GM12874 (cell line): ENCODE measurements at regions not wholly inside any gene's neighbourhood (a gene's known extent, or its start where the extent isn't known, plus 50 kb on each side); places are given as distances from the start of the nearest gene placed in this dataset.
A peak's percentile ranks its signal among the peaks of the same experiment; 100 is the strongest.

Source experiments
- TF ChIP-seq, protein P1 (sequence below): IDR thresholded peaks from 2 replicates; pipeline ENCODE4 v1.5.1; 2011; ENCODE audit warnings: low read depth, mild to moderate bottlenecking, control low read depth, low read length, moderate library complexity; ENCODE audit not compliant: insufficient read depth

DNA sequence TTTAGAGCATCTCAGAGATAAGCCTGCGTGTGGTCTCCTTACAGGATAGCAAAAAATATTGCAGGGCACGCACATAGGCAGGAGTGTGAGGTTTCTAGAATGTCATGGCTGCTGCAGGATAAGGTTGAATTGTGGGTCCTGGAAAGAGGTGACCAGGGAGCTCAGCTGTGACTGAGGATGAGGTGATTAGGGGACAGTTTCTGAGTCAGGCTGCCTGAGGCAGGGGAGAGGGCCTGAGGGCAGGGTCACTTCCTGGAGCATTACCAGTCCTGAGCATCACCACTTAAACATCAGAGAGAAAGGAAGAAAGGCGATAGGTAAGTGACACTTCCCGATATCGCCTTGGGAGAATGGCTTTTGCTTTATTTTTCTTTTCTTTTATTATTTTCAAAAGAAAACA is 813.8 kb downstream of the TUSC7 start:
- TF ChIP-seq, protein P1, sequence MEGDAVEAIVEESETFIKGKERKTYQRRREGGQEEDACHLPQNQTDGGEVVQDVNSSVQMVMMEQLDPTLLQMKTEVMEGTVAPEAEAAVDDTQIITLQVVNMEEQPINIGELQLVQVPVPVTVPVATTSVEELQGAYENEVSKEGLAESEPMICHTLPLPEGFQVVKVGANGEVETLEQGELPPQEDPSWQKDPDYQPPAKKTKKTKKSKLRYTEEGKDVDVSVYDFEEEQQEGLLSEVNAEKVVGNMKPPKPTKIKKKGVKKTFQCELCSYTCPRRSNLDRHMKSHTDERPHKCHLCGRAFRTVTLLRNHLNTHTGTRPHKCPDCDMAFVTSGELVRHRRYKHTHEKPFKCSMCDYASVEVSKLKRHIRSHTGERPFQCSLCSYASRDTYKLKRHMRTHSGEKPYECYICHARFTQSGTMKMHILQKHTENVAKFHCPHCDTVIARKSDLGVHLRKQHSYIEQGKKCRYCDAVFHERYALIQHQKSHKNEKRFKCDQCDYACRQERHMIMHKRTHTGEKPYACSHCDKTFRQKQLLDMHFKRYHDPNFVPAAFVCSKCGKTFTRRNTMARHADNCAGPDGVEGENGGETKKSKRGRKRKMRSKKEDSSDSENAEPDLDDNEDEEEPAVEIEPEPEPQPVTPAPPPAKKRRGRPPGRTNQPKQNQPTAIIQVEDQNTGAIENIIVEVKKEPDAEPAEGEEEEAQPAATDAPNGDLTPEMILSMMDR = no peak

DNA sequence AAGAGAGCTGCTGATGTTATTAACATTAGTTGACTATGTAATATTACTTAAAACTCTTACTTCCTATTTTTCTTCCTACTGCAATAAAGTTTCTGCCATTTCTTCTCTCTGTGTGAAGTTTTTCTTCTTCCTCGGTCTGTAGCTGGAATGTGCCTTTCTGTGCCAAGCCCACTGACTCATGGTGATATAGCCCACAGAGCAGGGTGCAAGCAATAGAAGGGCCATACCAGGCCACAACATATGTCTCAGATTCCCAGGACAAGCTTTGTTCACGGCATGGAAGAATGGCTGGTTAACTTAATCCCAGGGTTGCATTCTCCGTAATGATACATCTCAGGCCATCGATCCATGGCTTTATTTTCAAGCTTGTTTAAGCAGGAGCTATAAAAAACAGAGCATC is 815.3 kb downstream of the TUSC7 start:
- TF ChIP-seq, protein P1 = no peak

DNA sequence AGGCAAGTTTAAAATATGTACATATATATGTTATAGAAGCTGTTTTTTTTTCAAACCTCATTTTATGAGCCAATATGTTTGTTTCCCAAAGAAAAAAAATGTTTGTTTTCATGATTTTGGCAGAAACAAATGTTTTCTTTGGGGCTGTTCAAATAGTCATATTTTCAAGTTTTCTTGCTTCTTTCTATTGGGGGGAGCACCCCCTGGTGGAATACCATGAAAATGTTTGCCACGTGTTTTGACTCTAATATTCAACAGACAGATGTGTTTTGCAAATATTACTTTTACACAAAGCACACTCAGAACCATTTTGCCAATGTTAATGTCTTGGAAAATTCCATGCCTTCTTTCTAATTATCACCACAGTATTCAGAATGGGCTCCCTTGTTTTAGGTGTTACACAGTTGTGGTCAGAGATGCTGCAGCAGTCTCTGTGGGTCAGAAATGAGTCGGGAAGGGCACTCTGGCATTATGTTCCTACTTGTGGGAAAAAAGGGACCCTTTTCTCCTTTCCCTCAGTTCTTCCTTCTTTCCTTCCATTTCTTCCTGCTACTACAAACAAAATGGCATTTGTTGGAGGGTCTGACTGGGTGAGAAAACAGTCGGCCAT is 817.0 kb downstream of the TUSC7 start:
- TF ChIP-seq, protein P1 = peak; percentile 42; the same call in 1 of the 2 replicates

DNA sequence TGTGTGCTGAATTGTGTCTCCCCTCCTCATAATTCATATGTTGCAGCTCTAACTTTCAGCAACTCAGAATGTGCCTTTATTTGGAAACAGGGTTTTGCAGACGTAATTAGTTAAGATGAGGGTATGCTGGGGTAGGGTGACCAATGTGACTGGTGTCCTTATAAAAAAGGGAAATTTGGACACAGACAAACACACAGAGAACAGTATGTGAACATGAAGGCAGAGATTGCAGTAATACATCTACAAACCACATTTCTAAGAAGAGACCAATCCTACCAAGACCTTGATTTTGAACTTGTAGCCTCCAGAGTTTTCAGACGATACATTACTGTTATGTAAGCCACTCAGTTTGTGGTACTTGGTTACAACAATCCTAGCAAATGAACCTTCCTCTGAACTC is 817.8 kb downstream of the TUSC7 start:
- TF ChIP-seq, protein P1 = no peak

DNA sequence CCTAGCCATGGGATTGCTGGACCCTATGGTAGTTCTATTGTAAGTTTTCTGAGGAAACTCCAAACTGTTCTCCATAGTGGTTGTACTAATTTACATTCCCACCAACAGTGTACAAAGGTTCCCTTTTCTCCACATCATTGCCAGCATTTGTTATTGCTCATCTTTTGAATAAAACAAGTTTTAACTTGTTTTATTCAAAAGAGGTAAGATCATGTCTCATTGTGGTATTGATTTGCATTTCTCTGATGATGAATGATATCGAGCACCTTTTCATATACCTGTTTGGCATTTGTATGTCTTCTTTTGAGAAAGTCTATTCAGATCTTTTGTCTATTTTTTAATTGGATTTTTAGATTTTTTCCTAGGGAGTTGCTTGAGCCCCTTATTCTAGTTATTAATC is 819.1 kb downstream of the TUSC7 start:
- TF ChIP-seq, protein P1 = no peak

DNA sequence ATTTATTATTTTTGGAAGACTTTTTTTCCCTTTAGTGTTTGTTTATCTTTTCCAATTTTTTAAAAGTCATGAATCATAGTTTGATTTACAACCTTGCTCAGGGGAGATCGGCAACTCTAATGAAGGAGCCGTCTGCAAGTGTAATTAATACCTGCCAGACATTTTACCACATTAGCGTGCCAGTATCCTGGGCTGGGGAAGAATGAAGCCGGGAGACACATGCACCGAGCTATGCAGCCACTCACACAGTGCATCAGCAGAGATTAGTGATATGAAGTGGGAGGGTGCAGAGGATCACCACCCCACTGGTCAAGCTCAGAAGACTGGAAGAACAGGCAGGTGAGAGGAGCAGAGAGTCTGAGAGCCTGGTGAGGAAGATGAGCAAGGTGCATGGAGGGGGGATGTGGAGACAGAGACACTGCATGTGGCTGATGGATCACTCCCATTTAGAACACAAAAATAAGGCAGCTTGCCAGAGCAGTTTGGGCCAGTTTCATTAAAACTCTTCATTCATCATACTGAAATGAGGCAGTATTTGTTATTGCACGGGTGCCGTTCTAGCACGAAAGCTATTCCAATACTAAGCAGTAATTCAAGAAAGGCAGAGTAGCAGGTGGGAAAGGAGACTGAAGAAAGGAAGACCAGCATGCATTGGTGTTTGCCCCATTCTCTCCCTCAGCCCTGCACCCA is 821.6 kb downstream of the TUSC7 start:
- TF ChIP-seq, protein P1 = no peak

DNA sequence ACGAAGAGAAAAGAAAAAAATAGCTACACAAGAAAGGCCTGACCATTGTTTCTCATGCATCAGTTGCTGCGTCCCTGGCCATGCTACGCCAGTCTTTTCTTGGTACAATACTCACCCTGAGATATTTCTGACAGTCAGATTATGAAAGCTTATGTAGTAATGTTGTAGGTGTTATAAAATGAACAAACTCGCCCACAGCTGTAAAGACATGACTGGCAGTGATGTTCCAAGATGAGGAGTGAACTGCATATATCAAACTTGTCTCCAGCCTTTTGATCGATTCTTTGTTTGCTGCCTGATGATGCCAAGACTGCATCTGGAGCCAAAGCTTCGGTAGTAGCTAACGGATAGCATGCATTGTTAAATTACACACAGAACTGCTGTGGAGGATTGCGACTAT is 822.7 kb downstream of the TUSC7 start:
- TF ChIP-seq, protein P1 = no peak
